Adrenal gland (tissue), 9 donors: ENCODE measurements at regions not wholly inside any gene's neighbourhood (a gene's known extent, or its start where the extent isn't known, plus 50 kb on each side); places are given as distances from the start of the nearest gene placed in this dataset.

ENCODE experiments used
- DNase-seq, 7 donors: peaks; one replicate each; pipeline ENCODE4 v3.0.0-alpha.2; 2019 to 2020
- H3K27ac ChIP-seq, 5 donors: fragments of 200-600 bp; sonication (generic) in 4 of 5; 1 replicate in 3 of 5; 2 replicates in 2 of 5; pipeline versions ENCODE4 v1.5.1 to v1.8.0; 2016 to 2020; ENCODE audit warnings: mild to moderate bottlenecking in 1 of 5
- H3K27me3 ChIP-seq: fragments of 200-600 bp; 2 replicates; pipeline ENCODE4 v1.8.0; 2021
- H3K36me3 ChIP-seq, 2 donors: fragments of 200-600 bp; replicated peaks in 1 of 2; 1 replicate in 1 of 2; 2 replicates in 1 of 2; pipeline versions ENCODE4 v1.5.1 to v1.8.0; 2018 to 2022
- H3K4me1 ChIP-seq, 2 donors: fragments of 200-600 bp; replicated peaks in 1 of 2; 1 replicate in 1 of 2; 2 replicates in 1 of 2; pipeline versions ENCODE4 v1.5.1 to v1.8.0; 2018 to 2021
- H3K4me3 ChIP-seq, 4 donors: fragments of 200-600 bp; sonication (generic) in 3 of 4; one replicate each; pipeline ENCODE4 v1.5.1; 2016 to 2018
- H3K9me3 ChIP-seq, 3 donors: fragments of 200-600 bp; sonication (generic) in 1 of 3; replicated peaks in 1 of 3; 1 replicate in 2 of 3; 2 replicates in 1 of 3; pipeline versions ENCODE4 v1.5.1 to v1.8.0; 2016 to 2021
- CTCF ChIP-seq, 6 experiments: fragments of 450-650 bp in 4 of 6; fragments of 200-600 bp in 2 of 6; sonication (generic) in 1 of 6; IDR thresholded peaks; 1 replicate in 5 of 6; 2 replicates in 1 of 6; pipeline versions ENCODE4 v1.5.1 to v1.8.0; 2016 to 2021; ENCODE audit warnings: antibody characterized with exemption in 6 of 6, mild to moderate bottlenecking in 2 of 6, moderate library complexity in 1 of 6
- POLR2A ChIP-seq, 2 donors: fragments of 450-650 bp; IDR thresholded peaks; one replicate each; pipeline ENCODE4 v1.6.1; 2017; ENCODE audit warnings: antibody characterized with exemption in 2 of 2, mild to moderate bottlenecking in 2 of 2, moderate library complexity in 1 of 2
- WGBS, 4 donors: extraction: QIAGEN DNeasy Blood & Tissue Kit in 2 of 4; methylation state at CpG; one replicate each; pipeline versions ENCODE4 v1.1.5 to v1.1.7; 2013 to 2017; 5-methylcytosine and 5-hydroxymethylcytosine counted together
- intact Hi-C, 2 donors: fragments of 100-400 bp; cut with DNase I; formaldehyde crosslinking; loops; one replicate each; pipeline versions ENCODE4 v1.14.1 to v1.15.0; 2022 to 2023
- donor health status: healthy with polysubstance abuse.
- donor health status: Bipolar disorder and iron deficiency.
- donor health status: DM: yes; HTN: yes; CAD: no.
- donor health status: DM: no; HTN: no; CAD: no.
- donor health status: DM: no; HTN: no; CAD: no.

GRCh38 chr10:100621360-100622205 is 85.8 kb downstream of the HIF1AN start:
- DNase-seq = no peak

GRCh38 chr10:100622946-100623345 is 87.2 kb downstream of the HIF1AN start:
- WGBS, 4 donors = 76 to 85% (median 79%) methylated on average over 7 of the region's 7 CpGs
- Histone ChIP-seq H3K9me3 (no peaks in the 10 kb centered on the region), H3K27ac (no peak overlapping the region), H3K27me3 (peaks cover 39% of the 10 kb centered on the region), H3K4me1 (no peaks in the 10 kb centered on the region), H3K36me3 (no peaks in the 10 kb centered on the region), H3K4me3 (no peak overlapping the region)
- intact Hi-C loops = no loop called here
- TF ChIP-seq CTCF (IDR thresholded peaks at IDR 0.05) (no peak), POLR2A (IDR thresholded peaks at IDR 0.05) (no peak)
- no peak for DNase-seq

More at GRCh38 chr10:100621360-100622205, 85.8 kb downstream of the HIF1AN start:
- no peaks in the 10 kb centered on the region for H3K9me3 ChIP-seq
- peaks cover 39% of the 10 kb centered on the region for H3K27me3 ChIP-seq
- no peaks in the 10 kb centered on the region for H3K4me1 ChIP-seq
- H3K27ac ChIP-seq = no peak overlapping the region
- H3K4me3 ChIP-seq = no peak overlapping the region
- intact Hi-C loops = no loop called here
- no peak for TF ChIP-seq POLR2A (IDR thresholded peaks at IDR 0.05)
- no peak for TF ChIP-seq CTCF (IDR thresholded peaks at IDR 0.05)
- H3K36me3 ChIP-seq = no peaks in the 10 kb centered on the region
- WGBS, 4 donors = 15 to 24% (median 17%) methylated on average over 32 to 44 of the region's 44 CpGs

DNA sequence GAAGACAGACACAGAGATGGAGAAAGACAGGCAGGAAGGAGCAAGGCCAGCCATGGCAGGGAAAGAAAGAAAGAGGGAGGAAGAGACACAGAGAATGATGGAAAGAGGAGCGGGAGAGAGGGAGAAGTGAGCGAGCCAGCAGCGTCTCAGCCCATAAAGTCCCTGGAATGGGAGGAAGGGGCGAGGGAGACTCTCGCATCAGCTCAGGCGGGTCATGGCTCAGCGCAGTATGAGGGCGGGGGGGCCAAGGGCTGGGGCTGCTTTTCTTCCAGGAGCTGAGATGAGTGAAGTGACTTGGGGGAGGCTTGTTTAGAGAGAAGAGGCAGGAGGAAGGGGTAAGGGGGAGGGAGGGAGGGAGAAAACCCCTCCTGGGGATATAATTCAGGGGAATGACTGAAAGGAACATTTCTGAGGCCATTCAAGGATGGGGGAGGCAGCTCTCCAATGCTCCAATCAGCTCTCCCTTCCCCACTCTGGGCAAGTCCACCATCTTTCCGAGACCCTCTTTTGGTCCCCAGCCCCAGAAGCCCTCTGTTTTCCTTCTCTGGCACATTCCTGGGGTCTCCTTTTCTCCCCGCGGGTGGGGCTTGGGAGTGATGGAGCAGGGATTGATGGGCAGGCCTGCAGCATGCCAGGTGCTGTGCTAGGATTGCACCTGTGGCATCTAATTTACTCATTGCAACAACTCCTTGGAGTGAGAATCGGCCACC is 87.9 kb downstream of the HIF1AN start:
- TF ChIP-seq CTCF (IDR thresholded peaks at IDR 0.05) = no peak
- Histone ChIP-seq H3K4me1 (no peaks in the 10 kb centered on the region), H3K36me3 (no peaks in the 10 kb centered on the region), H3K4me3 (no peak overlapping the region), H3K27me3 (peaks cover 37% of the 10 kb centered on the region), H3K27ac (no peak overlapping the region), H3K9me3 (no peaks in the 10 kb centered on the region)
- no peak for DNase-seq
- 39 to 54% (median 50%) methylated on average over 12 of the region's 12 CpGs for WGBS, 4 donors
- intact Hi-C loops = no loop called here

GRCh38 chr10:100624298-100624697 is 88.6 kb downstream of the HIF1AN start:
- Histone ChIP-seq H3K36me3 (no peaks in the 10 kb centered on the region), H3K9me3 (no peaks in the 10 kb centered on the region), H3K4me3 (no peak overlapping the region), H3K27ac (no peak overlapping the region), H3K27me3 (peaks cover 37% of the 10 kb centered on the region), H3K4me1 (no peaks in the 10 kb centered on the region)
- WGBS, 4 donors = 71 to 82% (median 78%) methylated on average over 5 to 8 of the region's 8 CpGs
- TF ChIP-seq POLR2A (IDR thresholded peaks at IDR 0.05) (no peak), CTCF (IDR thresholded peaks at IDR 0.05) (no peak)
- no peak for DNase-seq
- intact Hi-C loops = no loop called here
